CD4-positive, alpha-beta T cell treated with Interferon gamma for 1 hour (primary cell): ENCODE measurements at regions not wholly inside any gene's neighbourhood (a gene's known extent, or its start where the extent isn't known, plus 50 kb on each side); places are given as distances from the start of the nearest gene placed in this dataset.

Experiments
- DNase-seq: peaks from one replicate; pipeline ENCODE4 v3.0.0-alpha.2; 2020

DNA sequence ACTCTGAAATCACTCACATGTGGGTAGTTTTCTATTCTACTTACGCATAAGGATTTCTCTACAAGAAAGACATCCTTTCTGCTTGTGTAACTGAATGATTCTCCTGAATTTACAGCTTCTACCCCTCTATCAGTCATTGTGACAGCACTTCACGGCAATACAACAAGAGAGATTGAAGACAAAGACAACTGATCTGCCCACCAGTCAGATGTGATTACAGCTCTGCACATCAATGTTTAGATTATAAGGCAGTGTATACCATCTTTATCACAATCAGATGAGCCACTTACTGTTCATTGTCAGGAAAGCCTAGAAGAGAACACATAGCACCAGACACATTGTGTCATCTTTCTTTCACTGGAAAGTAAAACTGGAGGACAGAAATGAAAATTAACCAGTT is 324.4 kb downstream of the CENPC start:
- DNase-seq, result no peak

GRCh38 chr4:67218883-67219282 is 326.4 kb downstream of the CENPC start:
- DNase-seq, result no peak

GRCh38 chr4:67207941-67208441 is 337.3 kb downstream of the CENPC start:
- DNase-seq, result no peak

DNA sequence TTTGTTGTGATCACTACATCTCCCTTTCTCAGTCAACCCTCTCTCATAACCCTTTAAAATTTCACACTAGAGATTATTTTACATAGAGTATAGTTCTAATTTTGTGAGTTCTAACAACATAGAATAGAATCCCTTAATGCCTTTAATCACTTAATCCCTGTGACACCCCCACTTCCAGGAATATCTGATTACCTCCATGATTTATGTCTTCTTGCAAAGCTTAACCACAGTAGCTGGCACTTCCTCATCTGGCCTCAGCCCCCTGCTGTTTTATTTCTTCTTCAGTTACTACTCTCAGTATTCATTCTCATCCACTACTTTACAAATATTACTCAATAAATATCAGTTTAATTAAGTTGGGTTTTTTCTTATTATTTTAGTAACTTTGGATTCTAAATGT is 340.9 kb downstream of the CENPC start:
- DNase-seq, result no peak

DNA sequence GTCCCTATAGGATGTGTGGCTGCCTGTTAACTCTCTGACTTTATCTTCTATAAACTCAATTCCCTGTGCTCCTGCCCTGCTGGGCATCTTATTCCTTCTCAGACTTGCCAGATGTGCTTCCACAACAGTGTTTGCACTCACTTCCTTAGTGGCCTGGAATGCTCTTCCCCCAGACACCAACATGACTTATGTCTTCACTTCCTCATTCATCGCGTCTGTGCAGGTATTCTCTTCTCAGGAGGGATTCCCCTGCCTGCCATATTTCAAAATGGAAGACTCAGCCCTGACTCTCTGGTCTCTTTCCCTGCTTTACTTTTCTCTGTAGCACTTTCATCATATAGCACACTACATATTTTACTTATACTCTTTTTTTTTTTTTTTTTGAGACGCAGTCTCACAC is 344.0 kb downstream of the CENPC start:
- no peak for DNase-seq

DNA sequence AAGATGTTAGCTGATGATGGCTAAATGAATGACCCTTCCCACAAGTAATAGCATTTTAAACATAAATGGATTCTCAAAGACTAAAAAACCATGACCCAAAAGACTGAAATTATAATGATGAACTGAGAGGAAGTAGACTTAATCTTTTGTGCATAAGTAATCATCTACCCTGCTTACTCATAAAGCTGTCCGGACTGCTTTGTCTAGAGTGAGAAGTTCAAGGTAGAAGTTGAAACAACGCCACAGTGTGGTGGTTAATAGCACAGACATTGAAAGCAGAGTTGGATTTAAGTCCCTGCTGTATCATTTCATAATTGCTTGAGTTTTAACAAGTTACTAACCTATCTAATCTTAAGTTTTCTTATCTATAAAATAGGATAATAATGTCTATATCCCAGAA is 346.6 kb downstream of the CENPC start:
- DNase-seq, result no peak

- no peak for DNase-seq
Measured at GRCh38 chr4:67167849-67168248, 377.5 kb downstream of the CENPC start.

- no peak for DNase-seq
Measured at GRCh38 chr4:67162690-67163089, 382.6 kb downstream of the CENPC start.

DNA sequence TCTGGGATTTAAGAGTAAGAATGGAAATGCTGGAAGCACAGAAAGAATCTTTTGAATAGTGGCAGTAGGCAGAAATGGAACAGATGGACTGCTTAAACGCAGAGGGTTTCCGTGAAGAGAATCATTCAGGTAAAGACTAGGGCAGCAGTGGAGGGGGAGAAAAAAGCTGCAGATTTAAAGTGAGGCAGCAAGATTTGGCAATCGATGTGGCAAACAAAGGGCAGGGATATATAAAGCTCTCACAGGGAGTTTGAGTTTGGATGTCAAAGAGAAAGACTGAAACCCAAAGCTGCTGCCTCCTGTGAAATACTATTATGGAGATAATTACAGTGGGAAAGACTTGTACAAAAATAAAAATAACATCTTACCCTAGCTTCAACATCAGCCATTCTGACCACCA is 384.0 kb downstream of the CENPC start:
- no peak for DNase-seq

DNA sequence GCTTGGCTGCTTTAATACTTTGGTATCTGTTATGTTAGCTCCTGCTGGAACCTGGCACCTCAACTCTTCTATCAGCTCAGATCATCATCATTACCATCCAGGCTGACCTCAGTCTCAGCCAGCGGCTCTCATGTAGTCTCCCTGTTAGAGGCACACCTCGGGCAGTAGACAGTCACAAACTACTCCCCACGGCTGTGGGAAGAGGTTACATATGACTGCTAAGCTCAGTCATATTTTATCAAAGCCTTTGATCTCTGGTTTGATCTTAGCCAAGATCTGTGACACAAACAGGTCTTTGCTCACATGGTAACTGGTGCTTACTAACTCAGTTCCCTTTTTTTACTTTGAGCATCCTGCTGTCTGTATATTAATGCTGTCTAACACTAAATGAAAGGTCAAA is 384.9 kb downstream of the CENPC start:
- no peak for DNase-seq

DNA sequence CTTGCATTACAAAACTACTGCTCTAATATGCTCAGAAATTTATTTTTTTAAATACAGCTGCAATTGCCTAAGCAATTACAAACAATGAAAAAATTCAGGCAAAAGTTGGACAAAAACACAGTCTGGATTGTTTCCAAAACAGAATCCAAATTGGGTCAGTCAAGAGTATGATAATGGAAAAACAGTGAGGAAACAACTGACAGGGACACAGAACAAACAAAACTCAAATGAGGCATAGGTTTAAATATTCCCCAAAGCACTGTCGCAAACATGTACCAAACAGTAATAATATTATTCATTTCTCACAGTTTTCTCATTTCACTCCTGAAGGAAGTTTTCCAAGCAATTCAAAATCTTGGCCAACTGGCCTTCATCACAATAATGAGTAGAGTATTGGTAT is 386.6 kb downstream of the CENPC start:
- DNase-seq, result no peak

- no peak for DNase-seq
Measured at GRCh38 chr4:67152976-67153375, 392.3 kb downstream of the CENPC start.

GRCh38 chr4:67151376-67152343 is 393.6 kb downstream of the CENPC start:
- no peak for DNase-seq

DNA sequence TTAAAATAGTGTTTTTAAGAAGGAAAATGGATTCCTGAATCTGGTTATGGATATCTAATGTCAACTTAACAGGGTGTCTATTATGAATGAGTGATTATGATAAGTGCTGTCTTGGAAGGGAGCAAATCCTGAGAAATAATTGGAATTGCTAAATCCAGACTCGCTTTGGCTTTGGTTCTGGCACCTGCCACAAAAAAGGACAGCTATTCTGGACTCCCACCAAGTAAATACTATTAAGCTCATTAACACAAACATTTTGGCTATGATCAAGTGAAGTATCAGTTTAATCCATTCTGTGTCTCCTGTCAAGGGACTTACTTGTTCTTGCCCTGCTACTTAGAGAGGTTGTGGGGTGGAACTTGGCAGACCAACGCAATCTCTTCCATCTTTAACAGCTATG is 403.7 kb downstream of the CENPC start:
- DNase-seq, result no peak

- DNase-seq, result no peak
Measured at GRCh38 chr4:67134616-67135015, 410.7 kb downstream of the CENPC start.

- DNase-seq, result no peak
Measured at GRCh38 chr4:67133162-67133561, 412.1 kb downstream of the CENPC start.

- no peak for DNase-seq
Measured at GRCh38 chr4:67131224-67131623, 414.1 kb downstream of the CENPC start.

DNA sequence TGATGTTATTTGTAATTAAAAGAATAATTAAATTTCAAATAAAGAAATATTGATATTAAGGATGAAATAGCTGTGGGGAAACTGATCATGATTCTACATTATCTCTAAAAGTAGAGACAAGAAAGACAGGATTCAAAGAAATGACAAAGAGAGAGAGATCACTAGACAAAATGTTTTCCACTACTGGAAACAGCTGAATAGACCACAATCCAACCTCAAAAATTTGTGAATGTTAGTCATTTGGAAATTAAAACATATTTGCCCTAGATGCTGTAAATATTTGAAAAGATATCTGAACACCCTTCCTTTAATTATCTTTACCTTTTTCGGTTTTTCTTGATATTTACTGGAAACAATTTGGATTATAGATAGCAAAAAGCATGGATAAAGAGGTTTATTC is 414.9 kb downstream of the CENPC start:
- no peak for DNase-seq

DNA sequence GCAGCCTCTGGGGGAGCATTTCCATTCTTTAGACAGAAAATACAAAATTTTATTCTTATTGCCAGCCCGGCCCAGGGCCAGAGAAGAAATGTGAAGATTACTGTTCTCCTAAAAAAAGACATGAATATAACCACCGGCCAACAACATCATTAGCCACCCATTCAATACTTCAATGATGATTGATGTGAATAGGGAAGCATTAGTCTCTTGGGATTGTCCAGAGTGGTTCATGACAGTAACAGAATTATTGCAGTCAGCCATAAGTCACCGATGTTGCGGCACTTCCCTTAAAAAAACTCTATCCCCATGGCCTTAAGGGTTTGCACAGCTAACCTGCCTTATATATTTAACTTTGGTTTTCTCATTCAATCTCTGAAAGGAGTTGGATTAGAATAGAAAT is 418.7 kb downstream of the CENPC start:
- DNase-seq, result no peak

GRCh38 chr4:67125636-67126514 is 419.4 kb downstream of the CENPC start:
- DNase-seq, result no peak

- DNase-seq, result no peak
Measured at GRCh38 chr4:67124716-67125115, 420.6 kb downstream of the CENPC start.

DNA sequence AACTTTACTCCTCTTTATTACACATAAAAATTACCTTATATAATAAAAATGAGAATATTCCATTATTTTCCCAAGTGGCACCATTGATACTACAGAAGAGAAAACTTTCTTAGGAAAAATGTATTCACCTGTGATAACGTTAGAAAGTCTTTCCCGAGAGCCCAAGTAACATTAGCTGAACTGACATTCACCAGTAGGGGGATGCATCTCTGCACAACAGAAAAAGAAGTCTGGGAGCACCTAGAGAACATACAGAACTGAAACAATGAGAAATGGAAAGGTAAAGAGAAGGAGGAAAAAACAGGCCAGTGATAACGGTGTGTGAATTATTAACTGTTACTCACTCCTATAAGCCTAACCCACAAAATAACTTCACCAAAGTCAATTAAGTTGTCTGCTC is 423.3 kb downstream of the CENPC start:
- DNase-seq, result no peak

- no peak for DNase-seq
Measured at GRCh38 chr4:67120369-67120768, 424.9 kb downstream of the CENPC start.

DNA sequence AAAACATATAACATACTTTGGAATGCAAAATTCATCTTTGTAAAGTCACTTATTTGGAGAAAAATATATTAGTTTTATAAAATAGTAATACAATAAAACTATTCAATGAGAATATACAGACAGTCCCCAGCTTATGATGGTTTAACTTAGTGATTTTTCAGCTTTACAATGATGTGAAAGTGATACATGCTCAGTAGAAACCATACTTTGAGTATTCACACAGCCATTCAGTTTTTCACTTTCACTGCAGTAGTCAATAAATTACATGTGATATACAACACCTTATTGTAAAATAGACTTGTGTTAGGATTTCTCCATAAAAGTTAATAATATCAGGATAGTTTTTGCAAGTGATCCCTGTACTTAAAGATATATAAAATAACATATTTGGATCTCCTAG is 436.0 kb downstream of the CENPC start:
- DNase-seq, result no peak
